Liver (tissue), 3 donors: ENCODE measurements at regions not wholly inside any gene's neighbourhood (a gene's known extent, or its start where the extent isn't known, plus 50 kb on each side); places are given as distances from the start of the nearest gene placed in this dataset.

Experiments used
- ATF3 ChIP-seq: IDR thresholded peaks from 2 replicates; pipeline ENCODE4 v1.6.1; 2016; ENCODE audit warnings: antibody characterized with exemption
- CTCF ChIP-seq: fragments of 150-350 bp; IDR thresholded peaks from 2 replicates; pipeline ENCODE4 v1.5.1; 2017; ENCODE audit warnings: improper control_type of control experiment, low read depth, low read length; ENCODE audit not compliant: missing input control
- EGR1 ChIP-seq, 2 donors: IDR thresholded peaks; 2 replicates each; pipeline ENCODE4 v1.6.1; 2016 to 2018; ENCODE audit warnings: antibody characterized with exemption in 2 of 2, low read depth in 2 of 2
- GABPA ChIP-seq, 2 donors: IDR thresholded peaks in 1 of 2; conservative IDR thresholded peaks in 1 of 2; 2 replicates each; pipeline ENCODE4 v1.6.1; 2016; ENCODE audit warnings: antibody characterized with exemption in 2 of 2, mild to moderate bottlenecking in 1 of 2, moderate library complexity in 1 of 2
- HNF4A ChIP-seq, 2 donors: conservative IDR thresholded peaks; 2 replicates each; pipeline ENCODE4 v1.6.1; 2016; ENCODE audit warnings: antibody characterized with exemption in 2 of 2, mild to moderate bottlenecking in 2 of 2
- JUND ChIP-seq, 2 donors: IDR thresholded peaks; 2 replicates each; pipeline ENCODE4 v1.6.1; 2016; ENCODE audit warnings: antibody characterized with exemption in 2 of 2
- MAX ChIP-seq: IDR thresholded peaks from 2 replicates; pipeline ENCODE4 v1.6.1; 2016; ENCODE audit warnings: antibody characterized with exemption
- NR2F2 ChIP-seq: IDR thresholded peaks from 2 replicates; pipeline ENCODE4 v1.6.1; 2016; ENCODE audit warnings: antibody characterized with exemption
- REST ChIP-seq: IDR thresholded peaks from 2 replicates; pipeline ENCODE4 v1.6.1; 2016; ENCODE audit warnings: antibody characterized with exemption, mild to moderate bottlenecking
- RXRA ChIP-seq, 2 donors: IDR thresholded peaks; 2 replicates each; pipeline ENCODE4 v1.6.1; 2017 to 2018; ENCODE audit warnings: antibody characterized with exemption in 2 of 2, mild to moderate bottlenecking in 1 of 2
- SP1 ChIP-seq: IDR thresholded peaks from 2 replicates; pipeline ENCODE4 v1.6.1; 2018; ENCODE audit warnings: antibody characterized with exemption, mild to moderate bottlenecking
- TAF1 ChIP-seq: conservative IDR thresholded peaks from 2 replicates; pipeline ENCODE4 v1.6.1; 2016; ENCODE audit warnings: antibody characterized with exemption, mild to moderate bottlenecking
- YY1 ChIP-seq: IDR thresholded peaks from 2 replicates; pipeline ENCODE4 v1.6.1; 2016; ENCODE audit warnings: antibody characterized with exemption, mild to moderate bottlenecking
- ZBTB33 ChIP-seq: IDR thresholded peaks from 2 replicates; pipeline ENCODE4 v1.6.1; 2016; ENCODE audit warnings: antibody characterized with exemption
- donor health status: healthy.
- donor health status: healthy.

- TF ChIP-seq CTCF: no peak
- no peak for TF ChIP-seq GABPA (IDR thresholded peaks at IDR 0.05 in 1 of 2, conservative IDR thresholded peaks at IDR 0.05 in 1 of 2)
- no peak for TF ChIP-seq ATF3
- no peak for TF ChIP-seq MAX
- TF ChIP-seq NR2F2: no peak
- no peak for TF ChIP-seq SP1
- TF ChIP-seq HNF4A (conservative IDR thresholded peaks at IDR 0.05): no peak
- no peak for TF ChIP-seq JUND (IDR thresholded peaks at IDR 0.05)
- no peak for TF ChIP-seq RXRA (IDR thresholded peaks at IDR 0.05)
- no peak for TF ChIP-seq REST
- no peak for TF ChIP-seq TAF1
- TF ChIP-seq YY1: no peak
- no peak for TF ChIP-seq ZBTB33
- TF ChIP-seq EGR1 (IDR thresholded peaks at IDR 0.05; ENCODE audit: low read depth in 2 of 2): no peak
Observed at GRCh38 chr3:56904552-56905215, 102.9 kb upstream of the ARHGEF3 start.
